Stomach (tissue), 4 donors: ENCODE measurements at regions not wholly inside any gene's neighbourhood (a gene's known extent, or its start where the extent isn't known, plus 50 kb on each side); places are given as distances from the start of the nearest gene placed in this dataset.

Source experiments
- EP300 ChIP-seq: sonication (generic); formaldehyde crosslinking; IDR thresholded peaks from one replicate; pipeline ENCODE4 v1.6.1; 2017; ENCODE audit warnings: antibody characterized with exemption
- POLR2A ChIP-seq, 4 donors: fragments of 450-650 bp; IDR thresholded peaks; one replicate each; pipeline ENCODE4 v1.6.1; 2016; ENCODE audit warnings: antibody characterized with exemption in 4 of 4, control low read depth in 2 of 4, mild to moderate bottlenecking in 1 of 4, moderate library complexity in 1 of 4
- POLR2AphosphoS5 ChIP-seq, 3 donors: sonication (generic); formaldehyde crosslinking; IDR thresholded peaks; one replicate each; pipeline ENCODE4 v1.6.1; 2016; ENCODE audit warnings: antibody characterized with exemption in 3 of 3
- TF ChIP-seq, protein P1 (sequence below), 7 experiments: fragments of 450-650 bp in 4 of 7; fragments of 200-600 bp in 3 of 7; sonication (generic) in 3 of 7; IDR thresholded peaks; one replicate each; pipeline ENCODE4 v1.5.1; 2016 to 2019; ENCODE audit warnings: antibody characterized with exemption in 7 of 7, control low read depth in 2 of 7, mild to moderate bottlenecking in 1 of 7

DNA sequence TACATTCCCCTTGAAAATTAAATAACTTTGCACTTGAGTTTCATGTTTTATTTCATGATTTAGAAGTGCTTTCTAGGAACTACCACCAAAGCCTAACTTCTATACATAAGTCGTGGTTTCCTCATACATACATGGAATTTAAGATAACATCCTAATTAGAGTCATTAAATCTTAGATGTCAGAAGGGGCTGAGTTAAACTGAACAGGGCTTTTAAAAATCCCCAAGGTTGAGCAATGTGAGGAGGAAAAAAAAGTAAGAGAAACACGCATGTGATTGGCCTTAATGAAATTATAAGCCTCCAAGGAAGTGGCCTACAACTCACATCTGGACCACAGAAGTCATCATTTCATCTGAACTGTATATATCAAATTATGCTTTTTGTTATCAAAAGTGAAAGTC, 303.1 kb upstream of the SEMA6D start:
- TF ChIP-seq, protein P1, sequence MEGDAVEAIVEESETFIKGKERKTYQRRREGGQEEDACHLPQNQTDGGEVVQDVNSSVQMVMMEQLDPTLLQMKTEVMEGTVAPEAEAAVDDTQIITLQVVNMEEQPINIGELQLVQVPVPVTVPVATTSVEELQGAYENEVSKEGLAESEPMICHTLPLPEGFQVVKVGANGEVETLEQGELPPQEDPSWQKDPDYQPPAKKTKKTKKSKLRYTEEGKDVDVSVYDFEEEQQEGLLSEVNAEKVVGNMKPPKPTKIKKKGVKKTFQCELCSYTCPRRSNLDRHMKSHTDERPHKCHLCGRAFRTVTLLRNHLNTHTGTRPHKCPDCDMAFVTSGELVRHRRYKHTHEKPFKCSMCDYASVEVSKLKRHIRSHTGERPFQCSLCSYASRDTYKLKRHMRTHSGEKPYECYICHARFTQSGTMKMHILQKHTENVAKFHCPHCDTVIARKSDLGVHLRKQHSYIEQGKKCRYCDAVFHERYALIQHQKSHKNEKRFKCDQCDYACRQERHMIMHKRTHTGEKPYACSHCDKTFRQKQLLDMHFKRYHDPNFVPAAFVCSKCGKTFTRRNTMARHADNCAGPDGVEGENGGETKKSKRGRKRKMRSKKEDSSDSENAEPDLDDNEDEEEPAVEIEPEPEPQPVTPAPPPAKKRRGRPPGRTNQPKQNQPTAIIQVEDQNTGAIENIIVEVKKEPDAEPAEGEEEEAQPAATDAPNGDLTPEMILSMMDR (IDR thresholded peaks at IDR 0.05): no peak
- no peak for TF ChIP-seq POLR2A (IDR thresholded peaks at IDR 0.05)
- TF ChIP-seq EP300: no peak
- no peak for TF ChIP-seq POLR2AphosphoS5 (IDR thresholded peaks at IDR 0.05)
